GM20000 (cell line): ENCODE measurements at regions not wholly inside any gene's neighbourhood (a gene's known extent, or its start where the extent isn't known, plus 50 kb on each side); places are given as distances from the start of the nearest gene placed in this dataset.

ENCODE experiments used
- DNase-seq: peaks from one replicate; pipeline ENCODE4 v3.0.0; 2012; ENCODE audit warnings: low spot score
- CTCF ChIP-seq: IDR thresholded peaks from 2 replicates; pipeline ENCODE4 v1.5.1; 2012; ENCODE audit warnings: mild to moderate bottlenecking, control low read depth; ENCODE audit errors: extremely low read depth, missing control alignments

- no peak for DNase-seq
- no peak for TF ChIP-seq CTCF
These were observed 627.6 kb upstream of the PHF14 start for GRCh38 chr7:10346032-10346431.

- TF ChIP-seq CTCF, result no peak
- DNase-seq, result no peak
These were observed 617.9 kb upstream of the PHF14 start for GRCh38 chr7:10355816-10356215.

- TF ChIP-seq CTCF, result no peak
- DNase-seq, result no peak
These were observed 613.6 kb upstream of the PHF14 start for GRCh38 chr7:10360050-10360449.

GRCh38 chr7:10401793-10402192, 571.9 kb upstream of the PHF14 start:
- no peak for DNase-seq
- TF ChIP-seq CTCF, result no peak

- peak; percentile 27 for TF ChIP-seq CTCF
- peak; percentile 28 for DNase-seq
These were observed 561.2 kb upstream of the PHF14 start for GRCh38 chr7:10412422-10413019.

GRCh38 chr7:10418985-10419384, 554.7 kb upstream of the PHF14 start:
- no peak for DNase-seq
- no peak for TF ChIP-seq CTCF

- no peak for TF ChIP-seq CTCF
- no peak for DNase-seq
These were observed 544.6 kb upstream of the PHF14 start for GRCh38 chr7:10429031-10429430.
